Pons (tissue), 1 donor: ENCODE measurements at regions not wholly inside any gene's neighbourhood (a gene's known extent, or its start where the extent isn't known, plus 50 kb on each side); places are given as distances from the start of the nearest gene placed in this dataset.

Experiments
- DNase-seq: peaks from one replicate; pipeline ENCODE4 v3.0.0-alpha.2; 2016; ENCODE audit warnings: low spot score

GRCh38 chrX:22395372-22395771 lies 122.7 kb downstream of the CBLL2 start:
- DNase-seq, result no peak

- no peak for DNase-seq
Observed at GRCh38 chrX:22396408-22396807, 123.7 kb downstream of the CBLL2 start.

- DNase-seq, result no peak
Observed at GRCh38 chrX:22397566-22397965, 124.9 kb downstream of the CBLL2 start.

- no peak for DNase-seq
Observed at GRCh38 chrX:22399437-22400192, 126.9 kb downstream of the CBLL2 start.

GRCh38 chrX:22404297-22404696 lies 131.6 kb downstream of the CBLL2 start:
- DNase-seq, result no peak

GRCh38 chrX:22406201-22406737 lies 133.6 kb downstream of the CBLL2 start:
- no peak for DNase-seq

- DNase-seq, result no peak
Observed at GRCh38 chrX:22409418-22409817, 136.7 kb downstream of the CBLL2 start.

GRCh38 chrX:22424122-22424915 lies 151.6 kb downstream of the CBLL2 start:
- DNase-seq, result no peak

GRCh38 chrX:22424919-22425318 lies 152.2 kb downstream of the CBLL2 start:
- no peak for DNase-seq

- no peak for DNase-seq
Observed at GRCh38 chrX:22429704-22430103, 157.0 kb downstream of the CBLL2 start.

GRCh38 chrX:22430701-22431100 lies 158.0 kb downstream of the CBLL2 start:
- DNase-seq, result no peak

GRCh38 chrX:22433292-22434070 lies 160.8 kb downstream of the CBLL2 start:
- DNase-seq, result no peak

- no peak for DNase-seq
Observed at GRCh38 chrX:22445880-22446279, 173.2 kb downstream of the CBLL2 start.

- DNase-seq, result no peak
Observed at GRCh38 chrX:22462959-22463358, 190.2 kb downstream of the CBLL2 start.

- DNase-seq, result no peak
Observed at GRCh38 chrX:22467571-22467970, 194.9 kb downstream of the CBLL2 start.

- no peak for DNase-seq
Observed at GRCh38 chrX:22481436-22481835, 208.7 kb downstream of the CBLL2 start.

- no peak for DNase-seq
Observed at GRCh38 chrX:22486296-22486695, 213.6 kb downstream of the CBLL2 start.

- no peak for DNase-seq
Observed at GRCh38 chrX:22516893-22517292, 244.2 kb downstream of the CBLL2 start.

- DNase-seq, result no peak
Observed at GRCh38 chrX:22520128-22520828, 247.6 kb downstream of the CBLL2 start.

- DNase-seq, result no peak
Observed at GRCh38 chrX:22526339-22526738, 253.6 kb downstream of the CBLL2 start.

- DNase-seq, result no peak
Observed at GRCh38 chrX:22527302-22527701, 254.6 kb downstream of the CBLL2 start.

GRCh38 chrX:22533898-22534297 lies 261.2 kb downstream of the CBLL2 start:
- no peak for DNase-seq
